GM23338 (cell line): ENCODE measurements at regions not wholly inside any gene's neighbourhood (a gene's known extent, or its start where the extent isn't known, plus 50 kb on each side); places are given as distances from the start of the nearest gene placed in this dataset.

Experiments
- CREB1 ChIP-seq: fragments of 250-450 bp; sonication (Bioruptor Pico); IDR thresholded peaks from 2 replicates; pipeline ENCODE4 v1.5.0; 2020; ENCODE audit warnings: low read depth, mild to moderate bottlenecking, moderate library complexity
- CTCF ChIP-seq, 2 experiments: fragments of 200-600 bp in 1 of 2; sonication (generic) in 1 of 2; conservative IDR thresholded peaks; 2 replicates each; pipeline versions ENCODE4 v1.5.1 to v1.6.1; 2016 to 2017; ENCODE audit warnings: antibody characterized with exemption in 2 of 2, low read depth in 2 of 2, mild to moderate bottlenecking in 2 of 2, moderate library complexity in 1 of 2
- ETS1 ChIP-seq: IDR thresholded peaks from 2 replicates; pipeline ENCODE4 v1.6.1; 2016; ENCODE audit warnings: antibody characterized with exemption
- EZH2 ChIP-seq: fragments of 200-600 bp; sonication (generic); IDR thresholded peaks from one replicate; pipeline ENCODE4 v1.8.0; 2017; ENCODE audit warnings: antibody characterized with exemption, mild to moderate bottlenecking, low read depth; ENCODE audit not compliant: unreplicated experiment
- EZH2phosphoT487 ChIP-seq: fragments of 200-600 bp; sonication (generic); IDR thresholded peaks from one replicate; pipeline ENCODE4 v1.8.1; 2018; ENCODE audit warnings: antibody characterized with exemption; ENCODE audit not compliant: unreplicated experiment
- JUNB ChIP-seq: IDR thresholded peaks from one replicate; pipeline ENCODE4 v1.6.1; 2016; ENCODE audit warnings: antibody characterized with exemption; ENCODE audit not compliant: unreplicated experiment
- POLR2AphosphoS5 ChIP-seq: IDR thresholded peaks from 2 replicates; pipeline ENCODE4 v1.6.1; 2016; ENCODE audit warnings: antibody characterized with exemption, low read depth
- REST ChIP-seq: IDR thresholded peaks from one replicate; pipeline ENCODE4 v1.6.1; 2018; ENCODE audit warnings: antibody characterized with exemption; ENCODE audit not compliant: unreplicated experiment
- STAT1 ChIP-seq: IDR thresholded peaks from one replicate; pipeline ENCODE4 v1.6.1; 2016; ENCODE audit warnings: antibody characterized with exemption; ENCODE audit not compliant: unreplicated experiment
- ZNF114 ChIP-seq: fragments of 250-450 bp; sonication (Bioruptor Pico); IDR thresholded peaks from 2 replicates; pipeline ENCODE4 v1.5.0; 2020; ENCODE audit warnings: mild to moderate bottlenecking, moderate library complexity
- ZNF331 ChIP-seq: fragments of 250-450 bp; sonication (Bioruptor Pico); IDR thresholded peaks from 2 replicates; pipeline ENCODE4 v1.5.0; 2020; ENCODE audit warnings: low read depth, mild to moderate bottlenecking, moderate library complexity

- TF ChIP-seq CTCF (conservative IDR thresholded peaks at IDR 0.05; ENCODE audit: low read depth in 2 of 2) (no peak), EZH2 (no peak), EZH2phosphoT487 (no peak), POLR2AphosphoS5 (no peak), ETS1 (no peak), REST (no peak), ZNF114 (CRISPR knock-in tag) (no peak), CREB1 (CRISPR knock-in tag) (no peak), STAT1 (no peak), ZNF331 (CRISPR knock-in tag) (no peak), JUNB (no peak)
Measured at GRCh38 chr16:48914070-48914469, 304.1 kb upstream of the N4BP1 start.
